ENCODE measurements at regions not wholly inside any gene's neighbourhood (a gene's known extent, or its start where the extent isn't known, plus 50 kb on each side); places are given as distances from the start of the nearest gene placed in this dataset.
A peak's percentile ranks its signal among the peaks of the same experiment; 100 is the strongest.

DNA sequence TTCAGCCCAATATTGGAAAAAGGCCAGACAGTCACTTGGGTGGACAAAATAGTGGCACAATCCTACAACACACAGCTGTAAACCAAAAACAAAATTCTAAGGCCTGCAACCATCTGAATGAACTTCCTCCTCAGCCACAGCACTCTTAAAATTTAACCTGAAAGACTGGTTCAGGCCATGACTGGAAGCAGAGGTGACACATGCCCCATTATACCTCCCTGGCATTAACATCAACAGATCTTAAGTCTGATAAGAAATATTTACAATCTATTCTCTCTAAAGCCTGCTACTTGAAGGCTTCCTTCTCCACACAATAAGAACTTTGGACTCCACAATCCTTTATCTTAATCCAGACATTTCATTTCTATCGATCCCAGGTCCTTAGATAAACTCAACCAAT lies 192.4 kb upstream of the LRP1B start:
- TF ChIP-seq GABPA (IDR thresholded peaks at IDR 0.05; ENCODE audit: low read depth) (no peak), SPI1 (IDR thresholded peaks at IDR 0.05; ENCODE audit: borderline replicate concordance, low read depth) (no peak), POLR2AphosphoS5 (IDR thresholded peaks at IDR 0.05; ENCODE audit: low read depth) (no peak)
- TF ChIP-seq, protein P1, sequence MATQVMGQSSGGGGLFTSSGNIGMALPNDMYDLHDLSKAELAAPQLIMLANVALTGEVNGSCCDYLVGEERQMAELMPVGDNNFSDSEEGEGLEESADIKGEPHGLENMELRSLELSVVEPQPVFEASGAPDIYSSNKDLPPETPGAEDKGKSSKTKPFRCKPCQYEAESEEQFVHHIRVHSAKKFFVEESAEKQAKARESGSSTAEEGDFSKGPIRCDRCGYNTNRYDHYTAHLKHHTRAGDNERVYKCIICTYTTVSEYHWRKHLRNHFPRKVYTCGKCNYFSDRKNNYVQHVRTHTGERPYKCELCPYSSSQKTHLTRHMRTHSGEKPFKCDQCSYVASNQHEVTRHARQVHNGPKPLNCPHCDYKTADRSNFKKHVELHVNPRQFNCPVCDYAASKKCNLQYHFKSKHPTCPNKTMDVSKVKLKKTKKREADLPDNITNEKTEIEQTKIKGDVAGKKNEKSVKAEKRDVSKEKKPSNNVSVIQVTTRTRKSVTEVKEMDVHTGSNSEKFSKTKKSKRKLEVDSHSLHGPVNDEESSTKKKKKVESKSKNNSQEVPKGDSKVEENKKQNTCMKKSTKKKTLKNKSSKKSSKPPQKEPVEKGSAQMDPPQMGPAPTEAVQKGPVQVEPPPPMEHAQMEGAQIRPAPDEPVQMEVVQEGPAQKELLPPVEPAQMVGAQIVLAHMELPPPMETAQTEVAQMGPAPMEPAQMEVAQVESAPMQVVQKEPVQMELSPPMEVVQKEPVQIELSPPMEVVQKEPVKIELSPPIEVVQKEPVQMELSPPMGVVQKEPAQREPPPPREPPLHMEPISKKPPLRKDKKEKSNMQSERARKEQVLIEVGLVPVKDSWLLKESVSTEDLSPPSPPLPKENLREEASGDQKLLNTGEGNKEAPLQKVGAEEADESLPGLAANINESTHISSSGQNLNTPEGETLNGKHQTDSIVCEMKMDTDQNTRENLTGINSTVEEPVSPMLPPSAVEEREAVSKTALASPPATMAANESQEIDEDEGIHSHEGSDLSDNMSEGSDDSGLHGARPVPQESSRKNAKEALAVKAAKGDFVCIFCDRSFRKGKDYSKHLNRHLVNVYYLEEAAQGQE (IDR thresholded peaks at IDR 0.05; ENCODE audit: insufficient replicate concordance, low read depth), result no peak
- TF ChIP-seq, protein P2, sequence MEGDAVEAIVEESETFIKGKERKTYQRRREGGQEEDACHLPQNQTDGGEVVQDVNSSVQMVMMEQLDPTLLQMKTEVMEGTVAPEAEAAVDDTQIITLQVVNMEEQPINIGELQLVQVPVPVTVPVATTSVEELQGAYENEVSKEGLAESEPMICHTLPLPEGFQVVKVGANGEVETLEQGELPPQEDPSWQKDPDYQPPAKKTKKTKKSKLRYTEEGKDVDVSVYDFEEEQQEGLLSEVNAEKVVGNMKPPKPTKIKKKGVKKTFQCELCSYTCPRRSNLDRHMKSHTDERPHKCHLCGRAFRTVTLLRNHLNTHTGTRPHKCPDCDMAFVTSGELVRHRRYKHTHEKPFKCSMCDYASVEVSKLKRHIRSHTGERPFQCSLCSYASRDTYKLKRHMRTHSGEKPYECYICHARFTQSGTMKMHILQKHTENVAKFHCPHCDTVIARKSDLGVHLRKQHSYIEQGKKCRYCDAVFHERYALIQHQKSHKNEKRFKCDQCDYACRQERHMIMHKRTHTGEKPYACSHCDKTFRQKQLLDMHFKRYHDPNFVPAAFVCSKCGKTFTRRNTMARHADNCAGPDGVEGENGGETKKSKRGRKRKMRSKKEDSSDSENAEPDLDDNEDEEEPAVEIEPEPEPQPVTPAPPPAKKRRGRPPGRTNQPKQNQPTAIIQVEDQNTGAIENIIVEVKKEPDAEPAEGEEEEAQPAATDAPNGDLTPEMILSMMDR (IDR thresholded peaks at IDR 0.05; ENCODE audit: insufficient read depth, low read length), result no peak
- DNase-seq (ENCODE audit: low read depth in 1 of 2, low spot score in 1 of 2), result no peak
- no peaks in the 10 kb centered on the region for H3K27me3 ChIP-seq (ENCODE audit: insufficient read depth, poor library complexity, severe bottlenecking)
- H3K27ac ChIP-seq (replicated peaks), result no peak overlapping the region
- no peak overlapping the region for H3K4me3 ChIP-seq (replicated peaks; ENCODE audit: insufficient read depth, low read length)

DNA sequence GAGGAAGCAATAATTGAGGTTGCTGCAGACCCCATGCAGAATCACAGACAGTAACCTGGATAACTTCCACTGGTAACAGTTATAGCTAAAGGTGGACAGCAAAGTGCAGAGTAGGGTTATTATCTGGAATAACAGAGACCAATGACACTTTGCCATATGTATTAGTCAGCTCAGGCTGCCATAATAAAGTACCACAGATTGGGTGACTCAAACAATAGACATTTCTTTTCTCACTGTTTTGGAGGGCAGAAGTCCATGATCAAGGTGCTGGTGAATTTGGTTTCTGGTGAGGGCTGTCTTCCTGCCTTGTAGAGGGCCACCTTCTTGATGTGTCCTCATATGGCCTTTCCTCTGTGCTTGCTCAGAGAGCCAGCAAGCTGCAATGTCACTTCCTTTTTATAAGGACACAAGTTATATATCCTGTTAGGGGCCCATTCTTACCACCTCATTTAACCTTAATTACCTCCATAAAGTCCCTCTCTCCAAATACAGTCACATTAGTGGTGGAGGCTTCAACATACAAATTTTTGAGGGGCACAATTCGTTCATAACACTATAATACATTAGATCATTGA lies 191.0 kb upstream of the LRP1B start:
- no peaks in the 10 kb centered on the region for H3K27me3 ChIP-seq (ENCODE audit: insufficient read depth, poor library complexity, severe bottlenecking)
- peak; percentile 79 for TF ChIP-seq SPI1 (IDR thresholded peaks at IDR 0.05; ENCODE audit: borderline replicate concordance, low read depth)
- TF ChIP-seq POLR2AphosphoS5 (IDR thresholded peaks at IDR 0.05; ENCODE audit: low read depth), result no peak
- peak in 1 of 2 experiments; percentile 26 for DNase-seq (ENCODE audit: low read depth in 1 of 2, low spot score in 1 of 2)
- H3K4me3 ChIP-seq (replicated peaks; ENCODE audit: insufficient read depth, low read length), result no peak overlapping the region
- H3K27ac ChIP-seq (replicated peaks), result no peak overlapping the region

DNA sequence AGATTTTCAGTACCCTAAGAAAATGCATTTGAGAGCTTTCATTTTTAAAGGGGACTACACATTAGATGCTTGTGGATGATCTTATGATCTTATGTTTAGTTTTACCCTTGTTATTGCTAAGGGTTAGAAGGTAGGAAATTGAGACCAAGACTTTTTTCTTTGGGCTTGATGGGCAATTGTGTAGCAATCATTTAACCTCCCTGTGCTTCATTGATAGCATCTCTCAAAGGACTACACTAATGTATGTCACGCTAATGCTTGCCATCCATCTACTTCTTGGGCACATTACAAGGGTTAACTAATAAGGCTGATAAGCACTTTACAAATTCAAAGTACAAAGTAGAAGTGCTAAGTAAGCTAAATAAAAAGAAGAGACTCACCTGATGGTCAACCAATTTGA lies 189.3 kb upstream of the LRP1B start:
- no peak for DNase-seq (ENCODE audit: low read depth in 1 of 2, low spot score in 1 of 2)
- Histone ChIP-seq H3K4me3 (replicated peaks; ENCODE audit: insufficient read depth, low read length) (no peak overlapping the region), H3K27me3 (ENCODE audit: insufficient read depth, poor library complexity, severe bottlenecking) (no peaks in the 10 kb centered on the region), H3K27ac (replicated peaks) (no peak overlapping the region)
- TF ChIP-seq POLR2AphosphoS5 (IDR thresholded peaks at IDR 0.05; ENCODE audit: low read depth), result no peak
- TF ChIP-seq, protein P1 (IDR thresholded peaks at IDR 0.05; ENCODE audit: insufficient replicate concordance, low read depth), result no peak

DNA sequence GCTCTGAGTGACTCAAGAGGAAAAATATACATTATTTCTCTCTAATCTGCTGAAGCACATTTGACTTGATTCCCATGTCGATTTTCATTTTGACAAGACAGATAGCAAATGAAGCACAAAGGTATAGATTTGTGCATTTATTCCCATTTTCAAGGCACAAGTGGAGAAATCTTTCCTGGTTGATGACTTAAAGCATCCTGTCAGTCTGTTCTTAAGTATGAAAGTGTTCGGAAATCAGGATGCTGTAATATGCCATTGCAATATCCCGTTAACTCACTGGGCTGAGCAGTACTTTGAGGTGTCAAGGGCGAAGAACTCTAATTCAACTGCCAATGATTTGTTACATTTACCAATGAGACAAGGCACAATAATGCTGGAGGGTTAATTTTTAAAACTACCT lies 185.2 kb upstream of the LRP1B start:
- no peak overlapping the region for H3K4me3 ChIP-seq (replicated peaks; ENCODE audit: insufficient read depth, low read length)
- no peak overlapping the region for H3K27ac ChIP-seq (replicated peaks)
- H3K27me3 ChIP-seq (ENCODE audit: insufficient read depth, poor library complexity, severe bottlenecking), result no peaks in the 10 kb centered on the region
- TF ChIP-seq SPI1 (IDR thresholded peaks at IDR 0.05; ENCODE audit: borderline replicate concordance, low read depth) (no peak), GABPA (IDR thresholded peaks at IDR 0.05; ENCODE audit: low read depth) (no peak), POLR2AphosphoS5 (IDR thresholded peaks at IDR 0.05; ENCODE audit: low read depth) (no peak)
- TF ChIP-seq, protein P1 (IDR thresholded peaks at IDR 0.05; ENCODE audit: insufficient replicate concordance, low read depth), result no peak
- TF ChIP-seq, protein P2 (IDR thresholded peaks at IDR 0.05; ENCODE audit: insufficient read depth, low read length), result no peak
- no peak for DNase-seq (ENCODE audit: low read depth in 1 of 2, low spot score in 1 of 2)

Data from HL-60 (cell line).